ENCODE measurements at regions not wholly inside any gene's neighbourhood (a gene's known extent, or its start where the extent isn't known, plus 50 kb on each side); places are given as distances from the start of the nearest gene placed in this dataset.
A peak's percentile ranks its signal among the peaks of the same experiment; 100 is the strongest.

DNA sequence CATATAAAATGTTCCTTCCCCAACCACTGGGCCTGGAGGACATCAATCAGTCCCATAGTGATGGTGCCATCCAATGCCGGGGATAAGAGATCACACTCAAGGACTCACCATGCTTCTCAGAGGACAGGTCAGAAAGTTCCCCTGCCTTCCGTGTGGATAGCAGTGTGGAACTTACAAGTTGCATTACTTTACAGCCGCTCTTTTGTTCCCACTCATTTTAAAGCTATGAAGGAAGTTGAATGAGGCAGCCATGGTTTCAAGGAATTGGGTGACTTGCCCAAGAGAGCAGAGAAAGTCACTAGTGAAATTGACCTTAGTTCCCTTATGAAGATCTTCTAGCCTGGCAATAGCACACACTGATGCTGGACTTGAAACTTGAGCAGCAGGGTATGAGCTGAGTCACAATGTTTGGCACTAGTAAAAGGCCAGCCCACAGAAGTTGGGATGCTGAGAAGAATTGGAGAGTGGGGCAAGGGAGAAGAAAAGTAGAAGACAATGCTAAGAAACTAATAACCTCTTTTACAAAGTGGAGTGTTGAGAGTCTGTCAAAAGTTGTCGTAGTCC, 78.7 kb downstream of the CXCL12 start:
- Histone ChIP-seq H3K4me1 (ENCODE audit: insufficient read depth, poor library complexity, severe bottlenecking) (peaks cover 6% of the 10 kb centered on the region), H3K36me3 (ENCODE audit: low read depth) (no peaks in the 10 kb centered on the region), H3K9me3 (ENCODE audit: severe bottlenecking) (no peaks in the 10 kb centered on the region), H3K27ac (ENCODE audit: poor library complexity, severe bottlenecking) (no peak overlapping the region), H3K27me3 (ENCODE audit: insufficient read depth, poor library complexity, severe bottlenecking) (no peaks in the 10 kb centered on the region), H3K4me3 (ENCODE audit: severe bottlenecking) (no peak overlapping the region)
- peak; percentile 47; the same call in 2 of the 3 replicates for ATAC-seq (ENCODE audit: low read depth)
- no peak for DNase-seq (ENCODE audit: low spot score)
- TF ChIP-seq, protein P1, sequence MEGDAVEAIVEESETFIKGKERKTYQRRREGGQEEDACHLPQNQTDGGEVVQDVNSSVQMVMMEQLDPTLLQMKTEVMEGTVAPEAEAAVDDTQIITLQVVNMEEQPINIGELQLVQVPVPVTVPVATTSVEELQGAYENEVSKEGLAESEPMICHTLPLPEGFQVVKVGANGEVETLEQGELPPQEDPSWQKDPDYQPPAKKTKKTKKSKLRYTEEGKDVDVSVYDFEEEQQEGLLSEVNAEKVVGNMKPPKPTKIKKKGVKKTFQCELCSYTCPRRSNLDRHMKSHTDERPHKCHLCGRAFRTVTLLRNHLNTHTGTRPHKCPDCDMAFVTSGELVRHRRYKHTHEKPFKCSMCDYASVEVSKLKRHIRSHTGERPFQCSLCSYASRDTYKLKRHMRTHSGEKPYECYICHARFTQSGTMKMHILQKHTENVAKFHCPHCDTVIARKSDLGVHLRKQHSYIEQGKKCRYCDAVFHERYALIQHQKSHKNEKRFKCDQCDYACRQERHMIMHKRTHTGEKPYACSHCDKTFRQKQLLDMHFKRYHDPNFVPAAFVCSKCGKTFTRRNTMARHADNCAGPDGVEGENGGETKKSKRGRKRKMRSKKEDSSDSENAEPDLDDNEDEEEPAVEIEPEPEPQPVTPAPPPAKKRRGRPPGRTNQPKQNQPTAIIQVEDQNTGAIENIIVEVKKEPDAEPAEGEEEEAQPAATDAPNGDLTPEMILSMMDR (IDR thresholded peaks at IDR 0.05; ENCODE audit: poor library complexity, severe bottlenecking), result no peak

DNA sequence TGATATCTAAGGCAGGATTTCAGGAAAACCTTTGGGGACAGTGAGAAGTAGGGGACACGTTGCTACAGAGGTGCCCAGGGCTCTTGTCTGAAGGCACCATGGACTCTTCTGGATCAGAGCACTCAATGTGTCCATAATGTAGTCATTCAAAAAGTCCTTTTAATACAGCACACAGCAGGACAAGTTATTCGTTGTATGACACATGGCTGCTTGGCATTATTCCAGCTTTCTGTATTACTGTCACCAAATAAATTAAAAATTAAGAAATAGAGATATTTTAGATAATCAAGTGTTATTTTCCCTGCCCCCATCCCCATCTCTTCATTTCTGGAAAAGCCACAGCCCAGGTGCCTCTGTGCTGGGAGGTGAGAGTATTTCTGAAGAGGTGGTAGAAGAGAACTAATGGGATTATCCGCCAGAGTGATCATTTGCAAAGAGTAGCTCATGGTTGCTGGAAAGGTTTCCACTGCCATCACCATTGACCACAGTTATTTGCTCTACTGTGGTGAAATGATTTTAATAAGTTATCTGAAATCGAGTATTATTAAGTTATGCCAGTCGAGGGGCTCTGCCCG, 83.0 kb downstream of the CXCL12 start:
- TF ChIP-seq, protein P1 (IDR thresholded peaks at IDR 0.05; ENCODE audit: poor library complexity, severe bottlenecking), result no peak
- Histone ChIP-seq H3K4me3 (ENCODE audit: severe bottlenecking) (no peak overlapping the region), H3K27me3 (ENCODE audit: insufficient read depth, poor library complexity, severe bottlenecking) (no peaks in the 10 kb centered on the region), H3K4me1 (ENCODE audit: insufficient read depth, poor library complexity, severe bottlenecking) (peaks cover 11% of the 10 kb centered on the region), H3K36me3 (ENCODE audit: low read depth) (no peaks in the 10 kb centered on the region), H3K9me3 (ENCODE audit: severe bottlenecking) (no peaks in the 10 kb centered on the region), H3K27ac (ENCODE audit: poor library complexity, severe bottlenecking) (peak overlapping the region; percentile 69)
- no peak for ATAC-seq (ENCODE audit: low read depth)
- DNase-seq (ENCODE audit: low spot score), result no peak

DNA sequence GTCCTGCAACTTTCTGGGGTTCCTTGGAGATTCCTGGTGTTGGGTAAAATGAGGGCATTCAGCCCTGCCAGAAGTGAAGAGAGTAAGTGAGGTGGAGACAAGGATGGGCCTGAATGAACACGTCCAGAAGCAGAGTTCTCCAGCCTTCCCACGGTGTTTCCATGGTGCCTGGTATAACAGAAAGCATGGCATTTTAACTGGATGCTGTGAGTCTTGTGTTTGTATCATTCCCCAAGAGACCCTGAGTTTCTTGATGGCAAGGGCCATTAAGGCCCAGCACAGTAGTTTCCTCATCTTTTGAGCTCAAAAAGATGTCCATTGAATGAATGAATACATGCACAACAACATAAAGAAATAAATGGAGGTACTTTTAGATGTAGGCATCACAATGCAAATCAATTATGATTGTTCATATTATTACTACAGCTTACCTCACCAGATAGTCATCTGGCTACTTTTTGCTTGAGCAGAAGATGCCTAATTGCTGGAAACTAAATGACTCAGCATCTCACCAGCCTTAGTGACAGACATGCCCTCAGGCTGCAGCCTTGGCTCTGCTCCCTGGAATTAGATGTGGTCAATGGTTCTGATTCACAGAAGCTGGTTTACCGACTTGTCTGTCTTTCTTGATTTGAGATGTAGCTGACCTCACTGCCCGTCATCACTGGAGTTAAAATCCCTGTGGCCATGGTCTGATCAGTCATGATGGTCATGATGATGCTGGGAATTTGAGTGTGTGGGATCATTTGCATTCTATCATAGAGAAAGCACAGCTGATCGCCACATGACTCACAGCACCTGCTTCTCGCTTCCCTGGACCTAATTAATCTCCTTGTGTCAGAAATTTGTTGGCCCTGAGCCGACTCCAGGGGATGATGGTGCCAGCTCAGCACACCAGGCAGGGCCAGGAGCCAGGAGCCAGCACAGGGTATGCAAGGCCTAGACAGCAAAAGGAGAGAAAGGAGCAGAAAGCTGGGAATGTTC, 83.9 kb downstream of the CXCL12 start:
- Histone ChIP-seq H3K27me3 (ENCODE audit: insufficient read depth, poor library complexity, severe bottlenecking) (no peaks in the 10 kb centered on the region), H3K36me3 (ENCODE audit: low read depth) (no peaks in the 10 kb centered on the region), H3K4me3 (ENCODE audit: severe bottlenecking) (no peak overlapping the region), H3K9me3 (ENCODE audit: severe bottlenecking) (no peaks in the 10 kb centered on the region), H3K27ac (ENCODE audit: poor library complexity, severe bottlenecking) (peak overlapping the region; percentile 69), H3K4me1 (ENCODE audit: insufficient read depth, poor library complexity, severe bottlenecking) (peaks cover 11% of the 10 kb centered on the region)
- TF ChIP-seq, protein P1 (IDR thresholded peaks at IDR 0.05; ENCODE audit: poor library complexity, severe bottlenecking), result no peak
- peak; percentile 84 for DNase-seq (ENCODE audit: low spot score)
- peak; percentile 93 for ATAC-seq (ENCODE audit: low read depth)

DNA sequence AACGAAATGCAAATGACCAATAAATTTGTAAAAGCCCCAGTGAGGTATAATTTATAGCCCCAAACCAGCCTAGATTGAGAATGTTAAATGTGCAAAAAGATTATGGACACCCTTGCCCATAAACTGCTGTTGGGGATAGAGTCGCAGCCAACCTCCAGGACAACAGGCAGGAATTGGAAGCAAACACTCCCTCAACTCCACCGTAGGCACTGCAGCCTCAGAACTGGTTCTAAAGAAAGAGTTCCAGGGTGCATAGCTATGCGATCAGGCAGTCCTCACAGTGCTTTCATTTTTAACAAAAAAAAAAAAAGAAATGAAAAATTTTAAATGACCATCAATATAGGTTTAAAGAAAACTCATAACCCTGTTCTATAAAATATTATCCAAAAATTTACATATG, 86.2 kb downstream of the CXCL12 start:
- Histone ChIP-seq H3K4me1 (ENCODE audit: insufficient read depth, poor library complexity, severe bottlenecking) (peaks cover 11% of the 10 kb centered on the region), H3K36me3 (ENCODE audit: low read depth) (no peaks in the 10 kb centered on the region), H3K4me3 (ENCODE audit: severe bottlenecking) (no peak overlapping the region), H3K27me3 (ENCODE audit: insufficient read depth, poor library complexity, severe bottlenecking) (no peaks in the 10 kb centered on the region), H3K9me3 (ENCODE audit: severe bottlenecking) (no peaks in the 10 kb centered on the region), H3K27ac (ENCODE audit: poor library complexity, severe bottlenecking) (no peak overlapping the region)
- TF ChIP-seq, protein P1 (IDR thresholded peaks at IDR 0.05; ENCODE audit: poor library complexity, severe bottlenecking), result no peak
- DNase-seq (ENCODE audit: low spot score) (no peak), ATAC-seq (ENCODE audit: low read depth) (no peak)

Data from RWPE2 (cell line).